A673 (cell line): ENCODE measurements at regions not wholly inside any gene's neighbourhood (a gene's known extent, or its start where the extent isn't known, plus 50 kb on each side); places are given as distances from the start of the nearest gene placed in this dataset.
A peak's percentile ranks its signal among the peaks of the same experiment; 100 is the strongest.

ENCODE experiments used
- BruUV-seq: library from RNA; stranded (reverse); fragments of 400-500 nt; replicated peaks from 2 replicates; lab custom pipeline; 2021; lab: Mats Ljungman, UMichigan
- CTCF ChIA-PET: fragments of 300-600 bp; sonication (Branson Sonifier 250); formaldehyde crosslinking; loops from one replicate; lab custom pipeline; 2022; ENCODE audit warnings: antibody characterized with exemption; lab: Charles Lee
- POLR2A ChIA-PET: fragments of 300-600 bp; sonication (Branson Sonifier 250); formaldehyde crosslinking; loops from one replicate; lab custom pipeline; 2022; ENCODE audit warnings: antibody characterized with exemption; ENCODE audit not compliant: low non-redundant PET; lab: Charles Lee
- DNase-seq: peaks from one replicate; pipeline ENCODE4 v3.0.0-alpha.2; 2015; ENCODE audit warnings: low spot score
- H3K27ac ChIP-seq: fragments of 200-600 bp; sonication (generic); 2 replicates; pipeline ENCODE4 v1.5.1; 2016; ENCODE audit warnings: mixed run types, low read depth, mild to moderate bottlenecking, mixed read lengths, antibody characterized with exemption, low read length; ENCODE audit not compliant: poor library complexity, severe bottlenecking
- H3K27me3 ChIP-seq: fragments of 200-600 bp; sonication (generic); replicated peaks from 2 replicates; pipeline ENCODE4 v1.6.1; 2017; ENCODE audit warnings: mixed run types, low read depth, mild to moderate bottlenecking, mixed read lengths, antibody characterized with exemption, low read length; ENCODE audit not compliant: insufficient read depth, poor library complexity
- H3K36me3 ChIP-seq: fragments of 200-600 bp; sonication (generic); 2 replicates; pipeline ENCODE4 v1.6.1; 2016; ENCODE audit warnings: mixed run types, mild to moderate bottlenecking, mixed read lengths, antibody characterized with exemption, low read length; ENCODE audit not compliant: insufficient read depth, poor library complexity, severe bottlenecking
- H3K4me1 ChIP-seq: fragments of 200-600 bp; sonication (generic); 2 replicates; pipeline ENCODE4 v1.6.1; 2017; ENCODE audit warnings: mixed run types, mild to moderate bottlenecking, mixed read lengths, antibody characterized with exemption, low read length; ENCODE audit not compliant: insufficient read depth, poor library complexity, severe bottlenecking
- H3K4me3 ChIP-seq: fragments of 200-600 bp; sonication (generic); 2 replicates; pipeline ENCODE4 v1.5.1; 2016; ENCODE audit warnings: low read depth, mixed run types, mild to moderate bottlenecking, mixed read lengths, low read length; ENCODE audit not compliant: poor library complexity, severe bottlenecking
- H3K9me3 ChIP-seq: fragments of 200-600 bp; sonication (generic); 2 replicates; pipeline ENCODE4 v1.6.1; 2016; ENCODE audit warnings: mixed run types, low read depth, mild to moderate bottlenecking, mixed read lengths, antibody characterized with exemption, low read length; ENCODE audit not compliant: poor library complexity, severe bottlenecking
- EZH2 ChIP-seq: fragments of 200-600 bp; sonication (generic); IDR thresholded peaks from 2 replicates; pipeline ENCODE4 v1.6.1; 2017; ENCODE audit warnings: borderline replicate concordance, low read depth, mild to moderate bottlenecking, mixed read lengths, antibody characterized with exemption, low read length; ENCODE audit not compliant: poor library complexity, severe bottlenecking
- intact Hi-C: fragments of 100-400 bp; cut with micrococcal nuclease; formaldehyde crosslinking; loops from one replicate; pipeline ENCODE4 v1.10.0; 2022; ENCODE audit not compliant: unreplicated experiment
- TF ChIP-seq, protein P1 (sequence below): fragments of 300-800, 200-600 bp; sonication (generic); conservative IDR thresholded peaks from 2 replicates; pipeline ENCODE4 v1.5.1; 2017; ENCODE audit warnings: low read depth, mild to moderate bottlenecking, antibody characterized with exemption, low read length, moderate library complexity, mixed read lengths

DNA sequence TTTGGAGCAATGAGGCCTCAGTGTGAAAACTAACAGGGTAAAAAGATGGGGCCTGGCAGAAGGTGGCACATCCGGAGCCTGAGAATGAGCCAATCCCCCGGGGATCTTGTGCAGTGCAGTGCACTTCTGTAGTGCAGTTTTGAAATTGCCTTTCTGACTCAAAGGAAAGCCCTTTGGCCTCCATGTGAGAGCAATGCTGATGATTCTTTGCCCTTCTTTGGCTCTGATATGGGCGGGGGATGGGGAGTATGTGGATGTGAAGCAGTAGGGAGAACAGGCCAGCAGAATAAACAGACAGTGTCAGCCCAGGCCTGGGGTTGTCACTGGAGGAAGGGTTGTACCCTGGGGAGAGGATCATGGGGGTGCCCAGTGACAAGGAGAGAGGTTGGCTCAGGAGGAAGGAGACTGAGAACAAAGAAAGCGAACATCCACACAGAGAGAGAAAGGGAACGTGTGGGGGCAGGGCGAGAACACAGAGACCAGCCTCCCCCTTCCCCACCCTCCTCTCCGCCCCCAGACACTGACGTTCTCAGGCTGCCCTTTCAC lies 351.2 kb downstream of the CDC5L start:
- H3K27ac ChIP-seq = no peak overlapping the region
- no TSS peak for BruUV-seq
- H3K36me3 ChIP-seq = no peaks in the 10 kb centered on the region
- POLR2A ChIA-PET = no interaction called here
- no peak overlapping the region for H3K4me3 ChIP-seq
- no peaks in the 10 kb centered on the region for H3K4me1 ChIP-seq
- TF ChIP-seq EZH2 = no peak
- TF ChIP-seq, protein P1, sequence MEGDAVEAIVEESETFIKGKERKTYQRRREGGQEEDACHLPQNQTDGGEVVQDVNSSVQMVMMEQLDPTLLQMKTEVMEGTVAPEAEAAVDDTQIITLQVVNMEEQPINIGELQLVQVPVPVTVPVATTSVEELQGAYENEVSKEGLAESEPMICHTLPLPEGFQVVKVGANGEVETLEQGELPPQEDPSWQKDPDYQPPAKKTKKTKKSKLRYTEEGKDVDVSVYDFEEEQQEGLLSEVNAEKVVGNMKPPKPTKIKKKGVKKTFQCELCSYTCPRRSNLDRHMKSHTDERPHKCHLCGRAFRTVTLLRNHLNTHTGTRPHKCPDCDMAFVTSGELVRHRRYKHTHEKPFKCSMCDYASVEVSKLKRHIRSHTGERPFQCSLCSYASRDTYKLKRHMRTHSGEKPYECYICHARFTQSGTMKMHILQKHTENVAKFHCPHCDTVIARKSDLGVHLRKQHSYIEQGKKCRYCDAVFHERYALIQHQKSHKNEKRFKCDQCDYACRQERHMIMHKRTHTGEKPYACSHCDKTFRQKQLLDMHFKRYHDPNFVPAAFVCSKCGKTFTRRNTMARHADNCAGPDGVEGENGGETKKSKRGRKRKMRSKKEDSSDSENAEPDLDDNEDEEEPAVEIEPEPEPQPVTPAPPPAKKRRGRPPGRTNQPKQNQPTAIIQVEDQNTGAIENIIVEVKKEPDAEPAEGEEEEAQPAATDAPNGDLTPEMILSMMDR = no peak
- DNase-seq = peak; percentile 17
- CTCF ChIA-PET = no interaction called here
- no peaks in the 10 kb centered on the region for H3K27me3 ChIP-seq
- intact Hi-C loops = no loop called here
- H3K9me3 ChIP-seq = no peaks in the 10 kb centered on the region

- no peaks in the 10 kb centered on the region for H3K27me3 ChIP-seq
- BruUV-seq = no TSS peak
- H3K4me1 ChIP-seq = no peaks in the 10 kb centered on the region
- TF ChIP-seq EZH2 = no peak
- TF ChIP-seq, protein P1 = no peak
- ChIA-PET POLR2A (no interaction called here), CTCF (no interaction called here)
- no peak for DNase-seq
- no peak overlapping the region for H3K27ac ChIP-seq
- no peaks in the 10 kb centered on the region for H3K36me3 ChIP-seq
- H3K4me3 ChIP-seq = no peak overlapping the region
- H3K9me3 ChIP-seq = no peaks in the 10 kb centered on the region
- intact Hi-C loops = no loop called here
These were observed 351.7 kb downstream of the CDC5L start for GRCh38 chr6:44739181-44739580.

GRCh38 chr6:44740566-44741120 lies 353.1 kb downstream of the CDC5L start:
- DNase-seq = no peak
- ChIA-PET CTCF (no interaction called here), POLR2A (no interaction called here)
- H3K9me3 ChIP-seq = no peaks in the 10 kb centered on the region
- H3K4me1 ChIP-seq = no peaks in the 10 kb centered on the region
- H3K4me3 ChIP-seq = no peak overlapping the region
- intact Hi-C loops = no loop called here
- no peaks in the 10 kb centered on the region for H3K36me3 ChIP-seq
- no TSS peak for BruUV-seq
- no peaks in the 10 kb centered on the region for H3K27me3 ChIP-seq
- no peak overlapping the region for H3K27ac ChIP-seq
- TF ChIP-seq EZH2 = no peak
- TF ChIP-seq, protein P1 = no peak
